Prostate gland (tissue), 2 donors: ENCODE measurements at regions not wholly inside any gene's neighbourhood (a gene's known extent, or its start where the extent isn't known, plus 50 kb on each side); places are given as distances from the start of the nearest gene placed in this dataset.

ENCODE experiments used
- DNase-seq: peaks from one replicate; pipeline ENCODE4 v3.0.0-alpha.2; 2019; ENCODE audit warnings: low spot score
- H3K27ac ChIP-seq, 2 donors: fragments of 200-600 bp; sonication (generic); 2 replicates each; pipeline ENCODE4 v1.5.1; 2017 to 2019
- H3K27me3 ChIP-seq: fragments of 200-600 bp; sonication (generic); replicated peaks from 2 replicates; pipeline ENCODE4 v1.5.1; 2019; ENCODE audit not compliant: insufficient read depth
- H3K36me3 ChIP-seq, 2 donors: fragments of 200-600 bp; sonication (generic); 1 replicate in 1 of 2; 2 replicates in 1 of 2; pipeline versions ENCODE4 v1.5.1 to v1.8.1; 2017 to 2019
- H3K4me1 ChIP-seq: fragments of 200-600 bp; sonication (generic); replicated peaks from 2 replicates; pipeline ENCODE4 v1.5.1; 2019
- H3K4me3 ChIP-seq, 2 donors: fragments of 200-600 bp; sonication (generic); 2 replicates each; pipeline ENCODE4 v1.5.1; 2017 to 2019
- H3K9me3 ChIP-seq: fragments of 200-600 bp; sonication (generic); 2 replicates; pipeline ENCODE4 v1.5.1; 2017
- CTCF ChIP-seq, 4 experiments: fragments of 200-600 bp in 2 of 4; fragments of 450-650 bp in 2 of 4; sonication (generic) in 2 of 4; IDR thresholded peaks; 1 replicate in 3 of 4; 2 replicates in 1 of 4; pipeline ENCODE4 v1.5.1; 2016 to 2019; ENCODE audit warnings: antibody characterized with exemption in 4 of 4, mild to moderate bottlenecking in 2 of 4, moderate library complexity in 2 of 4
- POLR2A ChIP-seq: fragments of 450-650 bp; IDR thresholded peaks from one replicate; pipeline ENCODE4 v1.6.1; 2016; ENCODE audit warnings: antibody characterized with exemption, mild to moderate bottlenecking
- POLR2AphosphoS5 ChIP-seq: sonication (generic); formaldehyde crosslinking; IDR thresholded peaks from one replicate; pipeline ENCODE4 v1.6.1; 2017; ENCODE audit warnings: antibody characterized with exemption
- WGBS: methylation state at CpG from one replicate; pipeline ENCODE4 v1.1.5; 2018; 5-methylcytosine and 5-hydroxymethylcytosine counted together
- intact Hi-C: fragments of 100-400 bp; cut with DNase I; formaldehyde crosslinking; loops from one replicate; pipeline ENCODE4 v1.14.2; 2022

- intact Hi-C loops: no loop called here
- H3K4me1 ChIP-seq: no peaks in the 10 kb centered on the region
- 63% methylated on average over 2 of the region's 2 CpGs for WGBS
- no peaks in the 10 kb centered on the region for H3K9me3 ChIP-seq
- TF ChIP-seq POLR2A (no peak), POLR2AphosphoS5 (no peak), CTCF (IDR thresholded peaks at IDR 0.05) (no peak)
- H3K27ac ChIP-seq: no peak overlapping the region
- no peaks in the 10 kb centered on the region for H3K27me3 ChIP-seq
- no peak for DNase-seq
- no peak overlapping the region for H3K4me3 ChIP-seq
- no peaks in the 10 kb centered on the region for H3K36me3 ChIP-seq
Observed at GRCh38 chr4:53711926-53712325, 120.6 kb upstream of the LNX1 start.

- 96% methylated on average over 1 of the region's 1 CpG for WGBS
- Histone ChIP-seq H3K9me3 (no peaks in the 10 kb centered on the region), H3K36me3 (no peaks in the 10 kb centered on the region), H3K4me3 (no peak overlapping the region), H3K4me1 (no peaks in the 10 kb centered on the region), H3K27me3 (no peaks in the 10 kb centered on the region), H3K27ac (no peak overlapping the region)
- TF ChIP-seq CTCF (IDR thresholded peaks at IDR 0.05): no peak
- TF ChIP-seq POLR2A: no peak
- no peak for TF ChIP-seq POLR2AphosphoS5
- DNase-seq: no peak
- intact Hi-C loops: loop anchor here (10.0 kb wide), 1 partner anchor 515 kb away; the partner anchor contains the start of gene PDGFRA
Observed at GRCh38 chr4:53709693-53710092, 118.4 kb upstream of the LNX1 start.

- intact Hi-C loops: loop anchor here (10.0 kb wide), 1 partner anchor 517 kb away; the partner anchor contains the start of gene PDGFRA
- Histone ChIP-seq H3K27ac (no peak overlapping the region), H3K27me3 (no peaks in the 10 kb centered on the region), H3K4me3 (no peak overlapping the region), H3K36me3 (no peaks in the 10 kb centered on the region), H3K4me1 (no peaks in the 10 kb centered on the region), H3K9me3 (no peaks in the 10 kb centered on the region)
- no peak for DNase-seq
- TF ChIP-seq POLR2A: no peak
- TF ChIP-seq CTCF (IDR thresholded peaks at IDR 0.05): no peak
- no peak for TF ChIP-seq POLR2AphosphoS5
- 94% methylated on average over 2 of the region's 2 CpGs for WGBS
Observed at GRCh38 chr4:53707491-53707890, 116.2 kb upstream of the LNX1 start.

GRCh38 chr4:53706422-53707032, 115.2 kb upstream of the LNX1 start:
- WGBS: 65% methylated on average over 8 of the region's 8 CpGs
- no peak overlapping the region for H3K27ac ChIP-seq

More at GRCh38 chr4:53706422-53707032, 115.2 kb upstream of the LNX1 start:
- Histone ChIP-seq H3K9me3 (no peaks in the 10 kb centered on the region), H3K4me1 (no peaks in the 10 kb centered on the region), H3K4me3 (no peak overlapping the region), H3K27me3 (no peaks in the 10 kb centered on the region), H3K36me3 (no peaks in the 10 kb centered on the region)
- peak; percentile 13 for DNase-seq
- intact Hi-C loops: loop anchor here (10.0 kb wide), 1 partner anchor 518 kb away; the partner anchor contains the start of gene PDGFRA
- TF ChIP-seq POLR2AphosphoS5 (no peak), CTCF (IDR thresholded peaks at IDR 0.05) (peak in 3 of 4 experiments; percentile 37 to 45 (median 37))
